ENCODE measurements at regions not wholly inside any gene's neighbourhood (a gene's known extent, or its start where the extent isn't known, plus 50 kb on each side); places are given as distances from the start of the nearest gene placed in this dataset.

GRCh38 chr22:22710719-22711531, 66.5 kb downstream of the GGTLC2 start:
- H3K36me3 Mint-ChIP-seq: no peaks in the 10 kb centered on the region
- H3K9me3 Mint-ChIP-seq (ENCODE audit: low read depth): no peaks in the 10 kb centered on the region
- CTCF ChIA-PET: interaction anchor here (1.0 to 2.2 kb wide), 5 partner anchors 20 to 174 kb away, joined by 3 to 17 read pairs (median 5); no protein-coding TSS in a partner anchor
- H3K4me3 Mint-ChIP-seq: no peak overlapping the region
- DNase-seq (peak; percentile 79), ATAC-seq (peak; percentile 77)
- H3K4me1 Mint-ChIP-seq: peaks cover 4% of the 10 kb centered on the region
- H3K27ac Mint-ChIP-seq: no peak overlapping the region
- H3K27me3 Mint-ChIP-seq: peaks cover 4% of the 10 kb centered on the region

DNA sequence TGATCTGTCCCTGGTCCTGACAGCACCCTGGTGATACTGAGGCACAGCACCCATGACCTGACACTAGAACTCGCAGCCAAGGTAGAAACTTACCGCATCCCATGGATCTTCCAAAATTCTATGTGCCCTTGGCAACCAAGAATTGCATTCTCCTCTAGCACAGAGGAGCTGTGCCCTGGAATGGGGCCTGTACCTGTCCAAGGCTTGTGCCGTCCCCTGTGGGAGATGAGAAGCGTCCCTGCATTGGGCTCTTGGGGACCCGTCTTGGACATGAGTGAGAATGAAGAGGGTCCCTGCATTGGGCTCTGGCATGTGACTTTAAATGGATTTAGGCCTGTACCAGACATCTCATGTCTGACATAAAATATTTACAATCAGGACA, 67.1 kb downstream of the GGTLC2 start:
- Mint-ChIP-seq H3K9me3 (ENCODE audit: low read depth) (no peaks in the 10 kb centered on the region), H3K27ac (no peak overlapping the region), H3K4me3 (no peak overlapping the region), H3K27me3 (peaks cover 4% of the 10 kb centered on the region), H3K4me1 (peaks cover 4% of the 10 kb centered on the region), H3K36me3 (no peaks in the 10 kb centered on the region)
- CTCF ChIA-PET: interaction anchor here (0.8 to 1.5 kb wide), 5 partner anchors 8 to 42 kb away, joined by 3 to 7 read pairs (median 3); no protein-coding TSS in a partner anchor
- DNase-seq: peak; percentile 31
- ATAC-seq: no peak

- H3K9me3 Mint-ChIP-seq (ENCODE audit: low read depth): no peaks in the 10 kb centered on the region
- DNase-seq (peak; percentile 5), ATAC-seq (no peak)
- no peaks in the 10 kb centered on the region for H3K36me3 Mint-ChIP-seq
- no peak overlapping the region for H3K27ac Mint-ChIP-seq
- H3K4me3 Mint-ChIP-seq: no peak overlapping the region
- CTCF ChIA-PET: interaction anchor here (0.8 to 1.5 kb wide), 7 partner anchors 9 to 41 kb away, joined by 3 to 7 read pairs (median 3); no protein-coding TSS in a partner anchor
- peaks cover 4% of the 10 kb centered on the region for H3K4me1 Mint-ChIP-seq
- peaks cover 3% of the 10 kb centered on the region for H3K27me3 Mint-ChIP-seq
Measured at GRCh38 chr22:22712092-22712658, 67.8 kb downstream of the GGTLC2 start.

DNA sequence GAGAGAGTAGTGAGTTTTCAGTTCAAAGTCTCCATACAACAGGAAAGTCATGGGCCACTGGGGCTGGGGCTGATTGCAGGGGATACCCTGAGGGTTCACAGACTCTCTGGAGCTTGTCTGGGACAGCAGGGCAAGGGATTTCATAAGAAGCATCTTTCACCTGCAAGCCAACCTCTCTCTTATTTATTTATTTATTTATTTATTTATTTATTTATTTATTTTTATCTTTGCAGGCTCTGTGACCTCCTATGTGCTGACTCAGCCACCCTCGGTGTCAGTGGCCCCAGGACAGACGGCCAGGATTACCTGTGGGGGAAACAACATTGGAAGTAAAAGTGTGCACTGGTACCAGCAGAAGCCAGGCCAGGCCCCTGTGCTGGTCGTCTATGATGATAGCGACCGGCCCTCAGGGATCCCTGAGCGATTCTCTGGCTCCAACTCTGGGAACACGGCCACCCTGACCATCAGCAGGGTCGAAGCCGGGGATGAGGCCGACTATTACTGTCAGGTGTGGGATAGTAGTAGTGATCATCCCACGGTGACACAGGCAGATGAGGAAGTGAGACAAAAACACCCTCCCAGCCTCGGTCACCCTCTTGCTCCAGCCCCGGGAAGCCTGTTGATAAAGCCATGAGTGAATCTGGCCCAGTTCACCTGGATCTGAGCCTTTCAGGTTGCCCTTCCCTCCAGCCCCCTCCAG, 68.4 kb downstream of the GGTLC2 start:
- DNase-seq (no peak), ATAC-seq (no peak)
- CTCF ChIA-PET: interaction anchor here (0.8 to 1.5 kb wide), 5 partner anchors 8 to 41 kb away, joined by 3 to 7 read pairs (median 5); no protein-coding TSS in a partner anchor
- Mint-ChIP-seq H3K4me1 (peaks cover 10% of the 10 kb centered on the region), H3K36me3 (no peaks in the 10 kb centered on the region), H3K27me3 (peaks cover 2% of the 10 kb centered on the region), H3K27ac (no peak overlapping the region), H3K4me3 (no peak overlapping the region), H3K9me3 (ENCODE audit: low read depth) (no peaks in the 10 kb centered on the region)

- Mint-ChIP-seq H3K9me3 (ENCODE audit: low read depth) (no peaks in the 10 kb centered on the region), H3K27me3 (peaks cover 2% of the 10 kb centered on the region), H3K4me1 (peaks cover 13% of the 10 kb centered on the region), H3K27ac (no peak overlapping the region), H3K4me3 (no peak overlapping the region), H3K36me3 (no peaks in the 10 kb centered on the region)
- DNase-seq (peak; percentile 37), ATAC-seq (no peak)
- CTCF ChIA-PET: interaction anchor here (0.8 to 1.1 kb wide), 2 partner anchors 29 to 40 kb away, joined by 3 read pairs; no protein-coding TSS in a partner anchor
Measured at GRCh38 chr22:22713416-22713815, 69.0 kb downstream of the GGTLC2 start.

DNA sequence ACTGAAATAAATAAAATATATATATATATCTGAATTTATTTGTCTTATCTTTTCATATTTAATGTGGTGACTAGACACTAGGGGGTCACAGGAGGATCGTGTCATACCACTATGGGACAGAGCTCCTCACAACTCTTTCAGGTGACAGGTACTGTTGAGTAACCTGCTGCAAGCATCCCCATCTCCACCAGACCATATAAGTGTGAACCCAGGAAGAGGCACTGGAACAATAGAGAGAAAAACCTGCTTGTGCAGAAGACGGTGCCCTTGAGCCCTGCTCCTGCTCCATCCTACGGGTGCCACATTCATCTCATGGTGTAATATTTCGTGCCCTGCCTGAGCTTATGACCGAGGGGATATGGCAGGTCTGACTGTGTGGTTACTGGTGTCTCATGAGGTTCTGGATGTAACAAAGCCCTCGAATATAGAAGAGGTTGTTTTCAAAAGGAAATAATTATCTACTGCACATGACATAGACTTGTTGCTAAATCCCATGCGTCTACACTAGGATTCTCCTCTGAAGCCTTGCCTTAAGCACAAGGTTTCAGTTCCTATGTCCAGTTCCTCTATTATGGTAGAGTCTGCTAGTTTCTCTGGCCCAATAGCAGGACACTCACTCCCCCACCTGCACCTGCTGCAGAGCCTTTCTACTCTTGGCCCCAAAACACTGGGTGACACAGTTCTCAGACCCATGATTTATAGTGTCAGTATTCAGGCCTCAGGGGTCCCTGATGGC, 70.4 kb downstream of the GGTLC2 start:
- DNase-seq (peak; percentile 2), ATAC-seq (no peak)
- no peaks in the 10 kb centered on the region for H3K27me3 Mint-ChIP-seq
- H3K4me3 Mint-ChIP-seq: no peak overlapping the region
- no peaks in the 10 kb centered on the region for H3K36me3 Mint-ChIP-seq
- H3K4me1 Mint-ChIP-seq: peaks cover 13% of the 10 kb centered on the region
- CTCF ChIA-PET: interaction anchor here (0.6 to 1.4 kb wide), 5 partner anchors 10 to 163 kb away, joined by 3 read pairs; no protein-coding TSS in a partner anchor
- no peaks in the 10 kb centered on the region for H3K9me3 Mint-ChIP-seq (ENCODE audit: low read depth)
- no peak overlapping the region for H3K27ac Mint-ChIP-seq

DNA sequence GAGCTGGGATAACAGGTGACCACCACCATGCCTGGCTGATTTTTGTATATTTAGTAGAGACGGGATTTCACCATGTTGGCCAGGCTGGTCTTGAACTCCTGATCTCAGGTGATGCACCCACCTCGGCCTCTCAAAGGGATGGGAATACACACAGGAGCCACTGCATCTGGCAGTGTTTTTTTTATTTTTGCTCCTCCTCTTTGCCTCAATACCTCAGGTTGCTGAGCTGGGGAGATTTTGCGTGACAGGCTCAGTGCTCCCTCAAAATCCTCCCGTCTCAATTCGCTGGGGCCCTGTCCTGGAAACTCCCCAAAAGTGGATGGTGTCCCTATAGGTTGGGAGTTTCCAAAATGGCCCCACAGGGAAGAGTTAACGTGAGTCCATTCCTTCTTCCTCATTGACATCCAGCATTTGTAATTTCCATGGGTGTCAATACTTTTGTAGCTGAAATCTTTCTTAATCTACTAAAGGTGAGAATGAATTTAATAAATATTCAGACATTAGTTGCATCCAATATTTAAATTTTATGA, 71.8 kb downstream of the GGTLC2 start:
- no peaks in the 10 kb centered on the region for H3K27me3 Mint-ChIP-seq
- H3K4me1 Mint-ChIP-seq: peaks cover 26% of the 10 kb centered on the region
- no peaks in the 10 kb centered on the region for H3K9me3 Mint-ChIP-seq (ENCODE audit: low read depth)
- no peak overlapping the region for H3K4me3 Mint-ChIP-seq
- no peaks in the 10 kb centered on the region for H3K36me3 Mint-ChIP-seq
- DNase-seq (no peak), ATAC-seq (no peak)
- CTCF ChIA-PET: interaction anchor here (0.8 to 1.5 kb wide), 4 partner anchors 12 to 168 kb away, joined by 3 read pairs; no protein-coding TSS in a partner anchor
- H3K27ac Mint-ChIP-seq: no peak overlapping the region

DNA sequence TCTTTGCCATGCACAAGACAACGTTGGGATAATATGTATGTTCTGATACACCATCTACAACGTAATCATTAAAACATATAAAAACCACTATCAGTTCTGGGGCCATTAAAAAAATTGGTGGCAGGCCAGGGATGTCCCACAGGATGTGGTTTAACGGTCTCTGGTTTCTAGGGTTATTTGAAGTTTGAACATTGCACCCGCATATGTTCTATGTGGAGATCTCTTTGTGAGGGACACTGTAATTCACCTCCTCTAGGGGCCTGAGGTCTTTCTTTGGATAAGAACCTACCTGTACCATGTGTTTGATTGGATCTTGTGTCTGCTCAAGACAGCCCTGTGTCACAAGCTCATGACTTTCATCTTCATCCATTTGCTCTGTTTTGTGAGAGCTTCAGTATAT, 73.2 kb downstream of the GGTLC2 start:
- H3K4me3 Mint-ChIP-seq: no peak overlapping the region
- no peak for DNase-seq
- no peak for ATAC-seq
- CTCF ChIA-PET: interaction anchor here (0.9 to 3.6 kb wide), 5 partner anchors 35 to 420 kb away, joined by 3 to 20 read pairs (median 3); no protein-coding TSS in a partner anchor
- H3K9me3 Mint-ChIP-seq (ENCODE audit: low read depth): no peaks in the 10 kb centered on the region
- H3K36me3 Mint-ChIP-seq: no peaks in the 10 kb centered on the region
- no peak overlapping the region for H3K27ac Mint-ChIP-seq
- H3K4me1 Mint-ChIP-seq: peaks cover 37% of the 10 kb centered on the region
- H3K27me3 Mint-ChIP-seq: no peaks in the 10 kb centered on the region

GRCh38 chr22:22720201-22720723, 75.8 kb downstream of the GGTLC2 start:
- H3K4me3 Mint-ChIP-seq: no peak overlapping the region
- peak; percentile 72 for DNase-seq
- peaks cover 34% of the 10 kb centered on the region for H3K4me1 Mint-ChIP-seq
- no peaks in the 10 kb centered on the region for H3K36me3 Mint-ChIP-seq
- H3K27ac Mint-ChIP-seq: peak overlapping the region; percentile 37
- no peaks in the 10 kb centered on the region for H3K9me3 Mint-ChIP-seq (ENCODE audit: low read depth)
- H3K27me3 Mint-ChIP-seq: peaks cover 2% of the 10 kb centered on the region
- CTCF ChIA-PET: interaction anchor here (0.8 to 3.6 kb wide), 12 partner anchors 8 to 238 kb away, joined by 3 to 20 read pairs (median 5); no protein-coding TSS in a partner anchor
- peak; percentile 88 for ATAC-seq

- Mint-ChIP-seq H3K27ac (peak overlapping the region; percentile 37), H3K36me3 (no peaks in the 10 kb centered on the region), H3K4me3 (no peak overlapping the region), H3K4me1 (peaks cover 34% of the 10 kb centered on the region), H3K27me3 (peaks cover 2% of the 10 kb centered on the region), H3K9me3 (ENCODE audit: low read depth) (no peaks in the 10 kb centered on the region)
- ATAC-seq: peak; percentile 11
- DNase-seq: no peak
- CTCF ChIA-PET: interaction anchor here (0.8 to 3.6 kb wide), 13 partner anchors 9 to 237 kb away, joined by 3 to 20 read pairs (median 5); no protein-coding TSS in a partner anchor
Measured at GRCh38 chr22:22720724-22721261, 76.4 kb downstream of the GGTLC2 start.

DNA sequence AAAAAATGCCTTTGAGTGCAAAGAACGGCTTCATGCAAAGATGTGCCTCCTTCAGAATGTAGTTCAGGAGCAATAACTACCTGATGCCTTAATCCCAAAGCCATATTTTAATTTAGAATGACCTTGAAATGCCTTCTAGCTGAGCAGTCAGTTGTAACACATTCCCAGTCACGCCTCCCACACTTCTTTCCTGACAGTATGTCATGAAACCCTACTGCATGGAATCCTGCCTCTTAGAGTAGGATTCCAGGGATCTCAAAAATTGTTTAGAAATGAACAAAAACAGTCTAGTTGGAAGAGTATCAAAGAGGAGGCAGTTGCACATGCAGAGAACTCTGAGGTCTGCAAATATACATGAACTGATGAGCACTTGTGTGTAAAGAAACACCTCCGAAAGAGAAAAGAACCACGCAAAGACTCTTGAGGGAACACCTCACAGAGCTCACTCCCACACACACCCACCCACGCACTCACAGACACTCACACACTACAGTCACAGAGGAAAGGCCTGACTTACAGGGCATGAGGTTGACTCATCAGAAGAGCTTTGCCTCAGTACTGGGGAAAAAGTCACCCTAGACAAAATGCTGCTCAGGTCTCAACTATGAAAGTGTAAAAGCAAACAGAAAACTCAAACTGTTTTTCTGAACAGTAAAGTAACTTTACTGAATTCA, 77.4 kb downstream of the GGTLC2 start:
- Mint-ChIP-seq H3K27ac (no peak overlapping the region), H3K4me1 (peaks cover 34% of the 10 kb centered on the region), H3K9me3 (ENCODE audit: low read depth) (no peaks in the 10 kb centered on the region), H3K4me3 (no peak overlapping the region), H3K27me3 (peaks cover 3% of the 10 kb centered on the region), H3K36me3 (no peaks in the 10 kb centered on the region)
- DNase-seq (peak; percentile 62), ATAC-seq (peak; percentile 63)
- CTCF ChIA-PET: interaction anchor here (0.5 to 3.4 kb wide), 11 partner anchors 10 to 236 kb away, joined by 3 to 16 read pairs (median 5); no protein-coding TSS in a partner anchor
